GM23248 (cell line): ENCODE measurements at regions not wholly inside any gene's neighbourhood (a gene's known extent, or its start where the extent isn't known, plus 50 kb on each side); places are given as distances from the start of the nearest gene placed in this dataset.

Source experiments
- DNase-seq: peaks from one replicate; pipeline ENCODE4 v3.0.0-alpha.2; 2015
- H2AFZ ChIP-seq: fragments of 200-600 bp; sonication (generic); 2 replicates; pipeline ENCODE4 v1.6.1; 2016; ENCODE audit warnings: antibody characterized with exemption
- H3F3A ChIP-seq: fragments of 200-600 bp; sonication (generic); 2 replicates; pipeline ENCODE4 v1.6.1; 2016; ENCODE audit warnings: mild to moderate bottlenecking, antibody characterized with exemption, mixed run types; ENCODE audit not compliant: insufficient read depth
- H3K27ac ChIP-seq: fragments of 200-600 bp; sonication (generic); 2 replicates; pipeline ENCODE4 v1.5.1; 2016; ENCODE audit warnings: mild to moderate bottlenecking
- H3K27me3 ChIP-seq: fragments of 200-600 bp; sonication (generic); replicated peaks from 2 replicates; pipeline ENCODE4 v1.6.1; 2016; ENCODE audit warnings: mild to moderate bottlenecking; ENCODE audit not compliant: insufficient read depth
- H3K36me3 ChIP-seq: fragments of 200-600 bp; sonication (generic); 2 replicates; pipeline ENCODE4 v1.6.1; 2016; ENCODE audit warnings: low read depth, mild to moderate bottlenecking
- H3K4me1 ChIP-seq: fragments of 200-600 bp; sonication (generic); 2 replicates; pipeline ENCODE4 v1.6.1; 2016; ENCODE audit warnings: mild to moderate bottlenecking; ENCODE audit not compliant: insufficient read depth
- H3K4me2 ChIP-seq: fragments of 200-600 bp; sonication (generic); one replicate; pipeline ENCODE4 v1.6.1; 2016; ENCODE audit warnings: mild to moderate bottlenecking; ENCODE audit not compliant: unreplicated experiment
- H3K4me3 ChIP-seq: fragments of 200-600 bp; sonication (generic); 2 replicates; pipeline ENCODE4 v1.5.1; 2016; ENCODE audit warnings: mild to moderate bottlenecking
- H3K79me2 ChIP-seq: fragments of 200-600 bp; sonication (generic); 2 replicates; pipeline ENCODE4 v1.6.1; 2016; ENCODE audit warnings: mild to moderate bottlenecking; ENCODE audit not compliant: insufficient read depth
- H3K9ac ChIP-seq: fragments of 200-600 bp; sonication (generic); 2 replicates; pipeline ENCODE4 v1.6.1; 2016; ENCODE audit warnings: mild to moderate bottlenecking
- H3K9me2 ChIP-seq: fragments of 200-600 bp; sonication (generic); 2 replicates; pipeline ENCODE4 v1.6.1; 2016; ENCODE audit warnings: mixed run types, mild to moderate bottlenecking, moderate library complexity; ENCODE audit not compliant: insufficient read depth
- H3K9me3 ChIP-seq: fragments of 200-600 bp; sonication (generic); one replicate; pipeline ENCODE4 v1.6.1; 2017; ENCODE audit warnings: low read depth
- H4K20me1 ChIP-seq: fragments of 200-600 bp; sonication (generic); 2 replicates; pipeline ENCODE4 v1.6.0; 2016; ENCODE audit not compliant: insufficient read depth
- EZH2 ChIP-seq: fragments of 200-600 bp; sonication (generic); IDR thresholded peaks from 2 replicates; pipeline ENCODE4 v1.6.1; 2018; ENCODE audit warnings: antibody characterized with exemption, mild to moderate bottlenecking; ENCODE audit not compliant: insufficient read depth, poor library complexity, severe bottlenecking
- EZH2phosphoT487 ChIP-seq: fragments of 200-600 bp; sonication (generic); IDR thresholded peaks from 2 replicates; pipeline ENCODE4 v1.6.1; 2018; ENCODE audit warnings: antibody characterized with exemption, moderate library complexity, mild to moderate bottlenecking, low read depth; ENCODE audit not compliant: insufficient read depth
- WGBS, 2 experiments: methylation state at CpG; one replicate each; pipeline ENCODE4 v1.1.6; 2015 to 2017; ENCODE audit warnings: low lambda C conversion rate in 2 of 2, low coverage in 1 of 2; ENCODE audit errors: missing lambda C conversion rate in 2 of 2; 5-methylcytosine and 5-hydroxymethylcytosine counted together
- in situ Hi-C: fragments of 300-500 bp; cut with MboI; formaldehyde crosslinking; loops from 2 replicates; pipeline ENCODE4 v1.15.0; 2020

DNA sequence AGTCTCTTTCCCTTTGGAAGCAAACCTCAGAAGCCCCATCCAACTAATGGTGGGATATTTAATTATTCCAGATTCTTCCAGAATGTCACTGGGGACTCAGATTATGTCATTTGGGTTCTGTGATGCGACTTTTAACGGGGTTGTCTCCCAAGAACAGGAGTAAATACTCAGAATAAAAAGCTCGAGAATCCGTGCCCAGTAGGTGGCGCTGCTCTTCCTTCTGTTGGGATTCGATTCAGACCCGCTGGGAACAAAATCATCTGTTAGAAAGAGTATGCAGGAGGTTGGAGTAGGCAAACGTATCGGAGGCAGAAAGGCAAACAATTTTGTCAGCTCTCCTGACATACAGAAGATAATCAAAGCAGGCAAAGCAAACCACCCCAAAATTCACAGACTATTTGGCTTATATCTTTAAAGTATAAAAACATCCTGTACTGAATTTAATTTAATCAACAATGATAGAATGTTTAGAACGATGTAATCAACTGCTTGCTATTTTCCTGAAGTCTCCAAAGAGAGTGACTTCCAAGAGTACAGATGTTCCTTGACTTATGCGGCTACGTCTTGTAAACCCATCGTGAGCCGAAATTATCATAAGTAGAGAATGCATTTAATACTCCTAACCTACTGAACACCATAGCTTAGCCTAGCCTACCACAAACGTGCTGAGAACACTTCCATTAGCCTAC is 169.8 kb upstream of the RAI14 start:
- Histone ChIP-seq H3K27ac (peak overlapping the region; percentile 31), H3K4me3 (no peak overlapping the region), H3K9me2 (no peaks in the 10 kb centered on the region), H4K20me1 (no peaks in the 10 kb centered on the region), H3K9me3 (no peaks in the 10 kb centered on the region), H3K27me3 (no peaks in the 10 kb centered on the region), H3K36me3 (no peaks in the 10 kb centered on the region), H3K9ac (peak overlapping the region; percentile 39; the same call in 1 of the 2 replicates), H3F3A (peaks cover 26% of the 10 kb centered on the region), H3K4me2 (peak overlapping the region; percentile 71), H3K4me1 (peaks cover 47% of the 10 kb centered on the region), H2AFZ (peak overlapping the region; percentile 57), H3K79me2 (no peaks in the 10 kb centered on the region)
- in situ Hi-C loops = loop anchor here (5.0 kb wide), 1 partner anchor 416 kb away; no protein-coding TSS in a partner anchor
- no peak for TF ChIP-seq EZH2phosphoT487
- no peak for TF ChIP-seq EZH2
- peak; percentile 90 for DNase-seq
- WGBS, 2 experiments = 7 to 8% methylated on average over 15 of the region's 15 CpGs

GRCh38 chr5:34486849-34487158 is 169.3 kb upstream of the RAI14 start:
- H3F3A ChIP-seq = peaks cover 26% of the 10 kb centered on the region
- H3K9ac ChIP-seq = no peak overlapping the region
- no peaks in the 10 kb centered on the region for H3K36me3 ChIP-seq
- 30 to 39% methylated on average over 2 of the region's 2 CpGs for WGBS, 2 experiments
- H3K4me1 ChIP-seq = peaks cover 47% of the 10 kb centered on the region
- H3K79me2 ChIP-seq = no peaks in the 10 kb centered on the region
- no peaks in the 10 kb centered on the region for H4K20me1 ChIP-seq
- in situ Hi-C loops = loop anchor here (5.0 kb wide), 1 partner anchor 415 kb away; no protein-coding TSS in a partner anchor
- H3K27me3 ChIP-seq = no peaks in the 10 kb centered on the region
- H3K27ac ChIP-seq = peak overlapping the region; percentile 31
- no peak for TF ChIP-seq EZH2phosphoT487
- no peak for TF ChIP-seq EZH2
- no peak overlapping the region for H2AFZ ChIP-seq
- H3K9me2 ChIP-seq = no peaks in the 10 kb centered on the region
- H3K4me2 ChIP-seq = peak overlapping the region; percentile 16
- no peak for DNase-seq
- no peak overlapping the region for H3K4me3 ChIP-seq
- no peaks in the 10 kb centered on the region for H3K9me3 ChIP-seq

DNA sequence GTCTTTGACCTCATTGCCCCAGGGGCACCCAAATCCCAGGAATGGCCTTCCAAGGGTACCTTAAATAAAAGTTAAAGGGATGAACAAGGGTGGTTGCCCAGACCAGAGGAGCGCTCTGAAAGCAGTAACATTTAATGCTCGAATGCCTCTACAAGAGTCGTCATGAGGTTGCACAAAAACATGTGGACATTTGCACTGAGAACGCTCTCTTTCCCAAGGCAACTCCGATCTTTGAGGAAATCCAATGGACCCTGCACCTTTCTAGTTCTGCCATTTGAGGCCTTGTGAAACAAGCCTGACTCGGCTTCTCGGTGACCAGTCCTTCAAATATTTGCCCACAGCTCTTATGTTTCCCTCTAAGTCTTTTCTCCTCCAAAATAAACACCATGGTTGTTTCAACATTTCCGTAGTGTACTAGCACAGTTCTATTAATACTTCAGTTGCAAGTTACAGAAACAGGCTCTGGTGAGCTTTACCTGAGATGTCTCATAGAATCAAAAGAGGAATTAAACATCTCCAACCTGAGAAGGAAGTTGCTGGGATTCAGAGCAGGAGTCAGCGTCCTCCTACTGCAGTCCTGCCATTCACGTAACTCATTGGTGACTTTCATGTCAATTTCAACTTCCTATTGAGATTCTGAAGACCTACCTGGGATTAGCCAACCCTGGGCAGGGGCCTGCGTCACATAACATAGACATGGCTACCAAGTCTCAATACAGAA is 168.8 kb upstream of the RAI14 start:
- in situ Hi-C loops = loop anchor here (5.0 kb wide), 1 partner anchor 415 kb away; no protein-coding TSS in a partner anchor
- 58 to 59% methylated on average over 11 of the region's 11 CpGs for WGBS, 2 experiments
- peak overlapping the region; percentile 78 for H3K27ac ChIP-seq

GRCh38 chr5:34487956-34488355 is 168.2 kb upstream of the RAI14 start:
- no peaks in the 10 kb centered on the region for H3K27me3 ChIP-seq
- peaks cover 47% of the 10 kb centered on the region for H3K4me1 ChIP-seq
- peak overlapping the region; percentile 76 for H3K4me2 ChIP-seq
- H2AFZ ChIP-seq = peak overlapping the region; percentile 14; the same call in 1 of the 2 replicates
- no peaks in the 10 kb centered on the region for H3K79me2 ChIP-seq
- peak overlapping the region; percentile 53 for H3K9ac ChIP-seq
- no peaks in the 10 kb centered on the region for H3K9me3 ChIP-seq
- no peaks in the 10 kb centered on the region for H3K9me2 ChIP-seq
- no peaks in the 10 kb centered on the region for H4K20me1 ChIP-seq
- WGBS, 2 experiments = 2 to 5% methylated on average over 3 of the region's 3 CpGs
- TF ChIP-seq EZH2 = no peak
- no peak for TF ChIP-seq EZH2phosphoT487
- DNase-seq = peak; percentile 40
- H3K27ac ChIP-seq = peak overlapping the region; percentile 78
- in situ Hi-C loops = loop anchor here (5.0 kb wide), 1 partner anchor 414 kb away; no protein-coding TSS in a partner anchor
- H3F3A ChIP-seq = peaks cover 26% of the 10 kb centered on the region
- no peaks in the 10 kb centered on the region for H3K36me3 ChIP-seq
- H3K4me3 ChIP-seq = peak overlapping the region; percentile 45

More for the DNA sequence above, 168.8 kb upstream of the RAI14 start:
- peak; percentile 94 for DNase-seq
- Histone ChIP-seq H3K36me3 (no peaks in the 10 kb centered on the region), H2AFZ (no peak overlapping the region), H4K20me1 (no peaks in the 10 kb centered on the region), H3K27me3 (no peaks in the 10 kb centered on the region), H3K4me3 (peak overlapping the region; percentile 45), H3K4me2 (peak overlapping the region; percentile 76), H3K9me3 (no peaks in the 10 kb centered on the region), H3K9ac (peak overlapping the region; percentile 53), H3K4me1 (peaks cover 47% of the 10 kb centered on the region), H3K9me2 (no peaks in the 10 kb centered on the region), H3K79me2 (no peaks in the 10 kb centered on the region), H3F3A (peaks cover 26% of the 10 kb centered on the region)
- TF ChIP-seq EZH2 (no peak), EZH2phosphoT487 (no peak)
